GM19463 (cell line): ENCODE measurements at regions not wholly inside any gene's neighbourhood (a gene's known extent, or its start where the extent isn't known, plus 50 kb on each side); places are given as distances from the start of the nearest gene placed in this dataset.
"Not testable (repeated sequence)": the region's sequence is repeated elsewhere in the genome, so short reads cannot be mapped to it uniquely, and the experiment has no call there.

ENCODE experiments used
- ATAC-seq: cut with Tn5 transposase; IDR thresholded peaks from one replicate; pipeline ENCODE4 v1.9.1; 2021; ENCODE audit warnings: mild to moderate bottlenecking, moderate library complexity; ENCODE audit not compliant: unreplicated experiment

DNA sequence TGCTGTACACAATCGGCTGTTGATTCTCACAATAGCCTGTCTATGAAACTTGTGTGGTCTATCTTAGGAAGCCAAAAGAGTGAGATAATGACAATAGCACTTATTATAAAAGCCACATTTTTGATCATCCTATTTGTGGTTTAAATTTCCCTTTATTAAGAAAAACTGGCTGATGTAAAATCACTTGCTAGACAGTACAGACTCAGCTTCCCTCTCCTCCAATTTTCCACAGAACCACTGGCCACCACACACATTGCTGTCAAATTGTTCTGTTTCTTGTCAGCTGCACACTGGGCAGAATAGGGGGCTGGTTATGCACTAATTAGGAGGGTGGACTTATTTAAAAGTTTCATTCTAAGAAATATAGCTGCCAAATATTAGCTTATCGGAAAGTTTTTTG, 425.9 kb downstream of the EPHA3 start:
- no peak for ATAC-seq

DNA sequence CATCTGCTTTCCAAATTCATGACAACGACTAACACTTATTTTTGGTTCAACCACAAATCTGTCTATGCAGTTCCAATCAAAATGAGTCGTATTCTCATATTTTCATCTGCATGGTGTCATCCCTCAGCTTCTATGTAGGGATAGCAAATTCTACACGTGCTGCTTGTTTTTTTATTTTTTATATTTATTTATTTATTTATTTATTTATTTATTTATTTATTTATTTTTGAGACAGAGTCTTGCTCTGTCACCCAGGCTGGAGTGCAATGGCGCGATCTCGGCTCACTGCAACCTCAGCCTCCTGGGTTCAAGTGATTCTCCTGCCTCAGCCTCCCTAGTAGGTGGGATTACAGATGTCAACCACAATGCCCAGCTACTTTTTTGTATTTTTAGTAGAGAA, 447.2 kb downstream of the EPHA3 start:
- ATAC-seq, result not testable (repeated sequence)

- no peak for ATAC-seq
These were observed 451.3 kb downstream of the EPHA3 start for GRCh38 chr3:89558711-89559110.

DNA sequence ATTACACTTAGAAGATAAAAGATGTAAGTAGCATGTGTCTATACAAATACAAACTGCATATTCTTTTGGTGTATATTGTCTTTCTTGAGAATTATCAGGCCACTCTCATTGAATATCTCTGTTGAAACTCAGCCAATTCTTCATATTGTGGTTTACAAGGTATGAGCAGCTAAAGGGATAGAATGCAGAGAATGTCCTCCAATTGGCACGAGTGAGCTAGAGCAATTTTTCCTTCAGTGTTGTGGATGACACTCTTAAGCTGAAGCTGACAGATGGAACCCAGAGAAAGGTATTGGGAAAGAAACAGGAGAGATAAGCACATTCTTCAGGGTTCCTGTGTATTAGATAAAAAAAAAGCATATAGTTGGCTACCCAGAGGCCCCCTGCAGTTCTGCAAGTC, 453.1 kb downstream of the EPHA3 start:
- no peak for ATAC-seq

GRCh38 chr3:89562373-89562772, 455.0 kb downstream of the EPHA3 start:
- ATAC-seq, result no peak

GRCh38 chr3:89565098-89565497, 457.7 kb downstream of the EPHA3 start:
- ATAC-seq, result no peak

- ATAC-seq, result no peak
These were observed 463.0 kb downstream of the EPHA3 start for GRCh38 chr3:89570465-89570864.

- no peak for ATAC-seq
These were observed 463.9 kb downstream of the EPHA3 start for GRCh38 chr3:89571298-89571697.

DNA sequence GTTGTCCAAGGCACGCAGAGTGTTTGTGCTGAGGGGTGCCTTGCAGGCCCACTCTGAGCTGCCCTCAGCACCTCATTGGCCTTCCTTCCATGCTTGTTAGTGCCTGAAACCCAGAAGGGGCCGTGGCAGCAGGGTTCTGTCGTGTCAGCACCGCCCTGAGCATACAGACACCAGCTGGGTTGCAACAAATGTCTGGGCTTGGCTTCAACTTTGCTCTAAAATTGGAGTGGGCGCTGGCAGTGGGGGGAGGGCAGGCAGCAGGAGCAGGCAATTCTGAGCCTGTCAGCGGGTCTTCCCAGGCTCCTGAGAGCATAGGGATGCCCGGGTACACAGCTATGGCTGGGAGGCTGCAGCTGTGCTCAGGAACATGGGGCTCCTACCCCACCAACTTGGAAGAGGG, 464.3 kb downstream of the EPHA3 start:
- ATAC-seq, result no peak

- no peak for ATAC-seq
These were observed 464.8 kb downstream of the EPHA3 start for GRCh38 chr3:89572261-89572660.

- no peak for ATAC-seq
These were observed 469.0 kb downstream of the EPHA3 start for GRCh38 chr3:89576417-89576816.

DNA sequence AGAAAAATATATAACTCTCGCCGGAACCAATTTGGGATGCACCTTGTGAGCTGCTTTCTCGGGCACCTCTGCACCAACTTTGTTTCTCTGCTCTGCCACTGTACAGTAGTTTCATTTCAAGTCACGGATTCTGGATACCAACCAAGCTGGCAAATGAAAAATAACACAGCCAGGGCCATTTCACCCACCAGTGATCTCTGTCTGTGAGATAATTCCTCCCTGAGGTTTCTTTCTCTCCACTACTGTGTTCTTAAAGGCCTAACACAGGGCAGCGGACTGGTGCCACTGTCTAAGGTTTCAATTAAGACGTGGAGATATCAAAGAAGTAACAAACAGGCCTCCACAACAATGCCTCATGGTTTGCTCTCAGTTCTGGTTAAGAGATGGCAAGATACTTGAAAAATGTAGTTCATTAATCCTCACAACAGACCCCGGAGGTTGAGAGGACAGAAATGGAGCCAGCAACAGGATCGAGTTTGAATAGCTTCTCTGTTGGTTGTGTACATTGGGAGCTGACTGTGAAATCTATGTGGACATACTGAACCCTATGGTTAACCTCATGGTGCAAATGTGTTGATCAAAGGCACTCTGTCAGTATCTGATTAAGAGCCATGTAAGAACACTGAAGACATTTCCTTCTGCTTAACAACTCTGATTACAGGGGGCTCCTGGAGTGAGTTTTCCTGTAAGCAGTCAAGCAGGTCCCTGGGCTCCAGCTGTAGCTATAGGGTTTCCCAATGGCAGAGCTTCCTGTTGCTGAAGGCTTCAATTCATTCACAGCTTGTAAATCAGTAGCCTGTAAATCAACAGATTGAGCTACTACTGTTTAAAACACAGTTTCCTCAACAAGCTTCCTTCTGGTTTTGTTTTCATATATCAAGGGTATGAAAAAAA, 470.5 kb downstream of the EPHA3 start:
- ATAC-seq, result no peak

GRCh38 chr3:89580859-89581258, 473.4 kb downstream of the EPHA3 start:
- ATAC-seq, result no peak

- ATAC-seq, result no peak
These were observed 477.0 kb downstream of the EPHA3 start for GRCh38 chr3:89584398-89584797.

DNA sequence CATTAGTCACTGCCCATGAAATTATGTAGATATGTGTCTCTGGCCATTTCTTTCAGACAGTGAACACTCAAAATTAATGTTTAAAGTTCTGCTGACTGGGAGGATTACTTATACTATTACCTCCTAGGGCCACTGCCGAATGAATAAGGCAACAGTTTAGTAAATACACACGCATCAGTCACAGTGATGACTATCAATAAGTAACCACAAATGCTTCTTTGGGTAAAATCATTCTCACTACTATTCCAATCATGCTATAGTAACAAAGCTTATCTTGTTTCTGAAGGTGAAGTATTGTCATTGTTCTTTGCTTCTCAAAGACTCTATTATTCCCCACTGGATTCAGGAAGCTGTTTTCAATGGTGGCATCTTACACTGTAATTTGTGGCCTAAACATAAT, 478.8 kb downstream of the EPHA3 start:
- ATAC-seq, result no peak

DNA sequence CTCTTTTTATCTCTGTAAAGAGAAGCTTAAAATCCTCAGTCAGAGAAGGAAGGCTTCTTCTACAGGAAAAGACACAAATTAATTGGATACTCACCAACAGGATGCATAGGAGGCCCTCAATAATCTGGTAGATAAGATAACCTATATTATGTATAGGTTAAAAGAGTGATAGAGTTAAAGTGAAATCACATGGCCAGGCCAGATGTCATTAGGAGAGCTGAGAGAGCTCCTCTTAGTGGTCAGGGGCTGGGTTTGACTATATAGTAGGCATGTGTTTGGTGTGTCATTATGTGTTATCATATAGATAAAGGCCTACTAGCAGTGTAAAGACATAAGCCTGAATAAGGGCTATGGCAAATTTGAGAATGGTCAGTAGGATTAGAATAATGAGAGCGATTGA, 479.3 kb downstream of the EPHA3 start:
- ATAC-seq, result no peak

- no peak for ATAC-seq
These were observed 498.7 kb downstream of the EPHA3 start for GRCh38 chr3:89606151-89606550.

DNA sequence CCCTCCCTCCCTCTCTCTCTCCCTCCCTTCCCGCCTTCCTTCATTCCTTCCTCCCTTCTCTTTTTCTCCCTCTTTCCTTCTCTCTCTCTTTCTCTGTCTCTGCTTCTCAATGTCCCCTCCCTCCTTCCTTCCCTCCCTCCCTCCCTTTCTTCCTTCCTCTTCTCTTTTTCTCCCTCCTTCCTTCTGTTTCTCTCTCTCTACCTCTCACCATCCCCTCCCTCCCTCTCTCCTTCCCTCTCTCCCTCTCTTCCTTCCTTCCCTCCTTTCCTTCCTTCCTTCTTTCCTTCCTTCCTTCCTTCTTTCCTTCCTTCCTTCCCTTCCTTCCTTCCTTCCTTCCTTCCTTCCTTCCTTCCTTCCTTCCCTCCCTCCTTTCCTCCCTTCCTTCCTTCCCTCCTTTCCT, 504.6 kb downstream of the EPHA3 start:
- no peak for ATAC-seq

DNA sequence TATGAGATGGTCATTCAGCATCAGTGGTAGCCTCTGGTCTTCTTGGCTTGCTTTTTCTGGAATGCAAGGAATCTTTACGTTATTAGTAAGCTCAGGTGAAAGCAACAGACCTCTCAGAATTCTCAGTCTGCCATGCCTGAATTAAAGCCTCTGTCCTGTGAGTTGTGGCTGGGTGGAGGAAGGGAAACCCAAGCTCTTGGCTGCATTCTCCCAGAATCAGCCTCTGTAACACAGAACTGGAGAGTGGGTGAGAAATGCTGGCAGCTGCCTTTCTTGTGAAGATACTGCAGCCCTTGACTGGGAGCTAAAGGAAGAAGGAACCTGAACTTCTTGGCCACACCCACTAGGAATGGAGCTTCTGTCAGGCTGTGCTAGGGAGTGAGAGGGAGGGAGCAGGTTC, 505.8 kb downstream of the EPHA3 start:
- ATAC-seq, result no peak

- ATAC-seq, result no peak
These were observed 510.3 kb downstream of the EPHA3 start for GRCh38 chr3:89617706-89618105.

GRCh38 chr3:89619263-89619662, 511.8 kb downstream of the EPHA3 start:
- ATAC-seq, result no peak

DNA sequence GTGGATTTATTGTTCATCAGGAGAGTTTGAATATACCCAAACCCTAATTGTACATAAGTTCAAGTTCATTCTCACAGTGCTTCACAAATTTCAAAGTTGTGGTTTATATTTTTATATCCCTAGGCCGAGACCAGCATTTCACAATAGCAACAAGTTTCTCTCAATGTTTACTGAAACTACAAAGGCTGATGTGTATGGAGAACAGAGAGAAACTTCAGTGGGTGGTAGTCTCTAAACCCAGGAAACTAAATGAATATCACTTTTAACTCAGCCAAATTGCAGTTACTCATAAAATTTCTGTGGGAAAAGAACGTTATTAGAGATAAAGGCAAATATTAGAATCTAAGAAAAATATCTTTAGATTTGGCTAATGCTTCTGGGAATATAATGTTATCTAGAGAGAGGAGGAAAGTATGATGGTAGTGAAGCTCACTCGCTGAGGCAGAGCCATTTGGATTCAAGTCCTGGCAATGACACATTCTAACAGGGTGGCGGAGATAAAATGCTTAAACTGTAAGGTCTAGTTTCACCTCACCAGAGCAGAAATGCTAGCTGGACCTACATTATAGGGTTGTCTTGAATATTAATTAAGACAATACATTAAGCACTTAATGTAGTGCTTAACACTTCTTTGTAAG, 514.8 kb downstream of the EPHA3 start:
- ATAC-seq, result no peak
